ENCODE measurements at regions not wholly inside any gene's neighbourhood (a gene's known extent, or its start where the extent isn't known, plus 50 kb on each side); places are given as distances from the start of the nearest gene placed in this dataset.
"Not testable (repeated sequence)": the region's sequence is repeated elsewhere in the genome, so short reads cannot be mapped to it uniquely, and the experiment has no call there.

GRCh38 chr2:234411793-234412192 lies 85.1 kb downstream of the ARL4C start:
- in situ Hi-C loops (cut with HindIII; ENCODE audit: low pct_ligation_motif_present, low pct_unique_long_range_greater_than_20kb, low sequenced_read_pairs) = no loop called here
- no peak for DNase-seq

- no peak for DNase-seq
- in situ Hi-C loops (cut with HindIII; ENCODE audit: low pct_ligation_motif_present, low pct_unique_long_range_greater_than_20kb, low sequenced_read_pairs) = no loop called here
Measured at GRCh38 chr2:234410526-234410925, 86.4 kb downstream of the ARL4C start.

DNA sequence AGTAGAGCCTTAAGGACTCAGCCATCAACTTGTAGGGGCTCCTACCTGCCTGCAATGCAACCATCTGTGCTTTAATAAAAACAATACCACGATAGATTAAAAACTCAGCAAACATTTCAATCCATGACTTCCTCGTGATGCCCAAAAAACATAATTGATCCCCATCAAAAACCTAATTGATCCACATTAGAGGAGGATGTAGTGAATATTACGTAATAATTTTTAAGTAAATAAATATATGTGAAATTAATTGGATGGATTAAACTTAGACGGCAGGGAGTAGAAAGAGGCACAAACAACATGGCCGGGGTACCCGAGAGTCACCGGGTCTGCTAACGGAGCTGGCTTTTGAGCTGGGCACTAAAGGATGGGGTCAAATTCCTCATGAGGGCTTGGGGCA lies 87.3 kb downstream of the ARL4C start:
- in situ Hi-C loops (cut with HindIII; ENCODE audit: low pct_ligation_motif_present, low pct_unique_long_range_greater_than_20kb, low sequenced_read_pairs) = no loop called here
- DNase-seq = no peak

DNA sequence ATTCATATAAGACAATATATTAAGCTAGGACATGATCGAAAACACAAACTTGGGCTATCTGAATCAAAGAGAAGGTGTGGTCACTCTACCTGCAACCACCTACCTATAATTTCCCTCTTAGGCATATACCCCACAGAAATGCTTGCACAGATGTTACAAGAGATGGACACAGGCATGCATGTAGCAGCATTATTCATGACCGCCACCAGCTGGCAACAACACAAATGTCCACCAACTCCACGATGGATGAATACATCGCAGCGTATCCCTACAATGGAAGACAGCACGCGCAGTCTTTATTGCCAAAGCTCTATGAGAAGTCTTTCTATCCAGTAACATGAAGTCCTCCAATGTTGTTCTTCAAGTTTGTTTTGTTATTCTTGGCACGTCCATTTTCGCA lies 90.8 kb downstream of the ARL4C start:
- in situ Hi-C loops (cut with HindIII; ENCODE audit: low pct_ligation_motif_present, low pct_unique_long_range_greater_than_20kb, low sequenced_read_pairs) = no loop called here
- DNase-seq = no peak

- in situ Hi-C loops (cut with HindIII; ENCODE audit: low pct_ligation_motif_present, low pct_unique_long_range_greater_than_20kb, low sequenced_read_pairs) = no loop called here
- DNase-seq = no peak
Measured at GRCh38 chr2:234405462-234405861, 91.4 kb downstream of the ARL4C start.

DNA sequence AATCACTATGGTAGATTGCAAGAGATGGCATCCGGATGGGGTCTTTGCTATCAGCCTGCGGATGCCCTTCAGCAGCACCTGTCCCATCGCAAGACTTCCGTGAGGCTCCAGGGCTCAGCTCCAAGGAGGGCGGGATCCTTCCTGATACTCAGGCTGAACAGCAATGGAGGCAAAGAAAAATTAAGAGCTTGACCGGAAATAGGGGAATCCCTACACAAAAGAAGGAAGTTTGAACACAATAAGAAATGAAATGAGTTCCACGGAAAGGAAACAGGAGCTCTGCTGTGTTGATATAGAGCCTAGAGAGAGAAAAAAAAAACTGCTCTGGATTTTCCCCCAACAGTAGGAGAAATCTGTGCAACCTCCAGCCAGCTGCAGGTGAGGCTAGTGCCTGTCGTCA lies 91.9 kb downstream of the ARL4C start:
- in situ Hi-C loops (cut with HindIII; ENCODE audit: low pct_ligation_motif_present, low pct_unique_long_range_greater_than_20kb, low sequenced_read_pairs) = no loop called here
- no peak for DNase-seq

GRCh38 chr2:234403751-234404150 lies 93.1 kb downstream of the ARL4C start:
- in situ Hi-C loops (cut with HindIII; ENCODE audit: low pct_ligation_motif_present, low pct_unique_long_range_greater_than_20kb, low sequenced_read_pairs) = no loop called here
- DNase-seq = no peak

GRCh38 chr2:234403074-234403473 lies 93.8 kb downstream of the ARL4C start:
- in situ Hi-C loops (cut with HindIII; ENCODE audit: low pct_ligation_motif_present, low pct_unique_long_range_greater_than_20kb, low sequenced_read_pairs) = no loop called here
- no peak for DNase-seq

DNA sequence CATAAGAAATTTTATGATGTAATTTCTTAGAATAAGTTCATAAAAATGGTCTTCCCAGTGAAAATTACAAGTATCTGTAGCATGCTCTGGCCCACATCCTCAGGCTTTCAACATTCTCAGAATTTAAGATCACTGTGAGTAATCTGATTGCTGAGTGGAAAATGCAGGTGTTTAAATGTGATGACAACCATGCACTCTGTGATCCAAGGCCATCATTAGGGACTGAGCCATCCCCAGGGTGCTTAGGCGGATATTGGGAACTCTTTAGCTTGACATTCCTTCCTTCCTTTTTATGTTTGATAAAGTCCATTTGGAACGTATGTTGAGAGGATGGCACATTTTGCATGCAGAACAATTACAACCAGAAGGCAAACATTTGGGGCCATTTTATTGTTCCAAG lies 95.5 kb downstream of the ARL4C start:
- in situ Hi-C loops (cut with HindIII; ENCODE audit: low pct_ligation_motif_present, low pct_unique_long_range_greater_than_20kb, low sequenced_read_pairs) = no loop called here
- no peak for DNase-seq

- DNase-seq = no peak
- in situ Hi-C loops (cut with HindIII; ENCODE audit: low pct_ligation_motif_present, low pct_unique_long_range_greater_than_20kb, low sequenced_read_pairs) = no loop called here
Measured at GRCh38 chr2:234399451-234400246, 97.2 kb downstream of the ARL4C start.

GRCh38 chr2:234398531-234398930 lies 98.3 kb downstream of the ARL4C start:
- DNase-seq = no peak
- in situ Hi-C loops (cut with HindIII; ENCODE audit: low pct_ligation_motif_present, low pct_unique_long_range_greater_than_20kb, low sequenced_read_pairs) = no loop called here

- DNase-seq = no peak
Measured at GRCh38 chr2:234395891-234396420, 100.9 kb downstream of the ARL4C start.

DNA sequence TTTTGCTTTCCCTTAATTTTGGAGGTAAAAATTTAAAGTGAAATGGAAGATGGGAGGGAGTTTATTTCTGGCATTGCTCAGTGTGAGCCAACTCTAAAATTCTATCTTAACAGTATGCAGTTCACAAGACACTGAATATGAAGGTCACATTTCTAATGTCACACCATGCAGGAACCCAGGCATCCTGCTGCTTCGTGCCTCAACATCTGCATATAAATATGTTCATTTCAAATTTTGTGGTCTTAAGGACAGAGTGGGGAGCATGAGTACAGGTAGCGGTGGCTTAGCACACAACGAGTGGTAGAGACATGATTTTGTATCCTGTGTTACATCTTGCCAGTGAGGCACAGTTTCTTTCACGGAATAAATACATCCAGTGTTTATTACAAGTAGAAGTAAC lies 102.4 kb downstream of the ARL4C start:
- in situ Hi-C loops (cut with HindIII; ENCODE audit: low pct_ligation_motif_present, low pct_unique_long_range_greater_than_20kb, low sequenced_read_pairs) = no loop called here

More at GRCh38 chr2:234395891-234396420, 100.9 kb downstream of the ARL4C start:
- in situ Hi-C loops (cut with HindIII; ENCODE audit: low pct_ligation_motif_present, low pct_unique_long_range_greater_than_20kb, low sequenced_read_pairs) = no loop called here

GRCh38 chr2:234393354-234393753 lies 103.5 kb downstream of the ARL4C start:
- in situ Hi-C loops (cut with HindIII; ENCODE audit: low pct_ligation_motif_present, low pct_unique_long_range_greater_than_20kb, low sequenced_read_pairs) = no loop called here
- no peak for DNase-seq

More for the DNA sequence above, 102.4 kb downstream of the ARL4C start:
- DNase-seq = no peak

GRCh38 chr2:234392041-234392615 lies 104.8 kb downstream of the ARL4C start:
- DNase-seq = no peak
- in situ Hi-C loops (cut with HindIII; ENCODE audit: low pct_ligation_motif_present, low pct_unique_long_range_greater_than_20kb, low sequenced_read_pairs) = no loop called here

DNA sequence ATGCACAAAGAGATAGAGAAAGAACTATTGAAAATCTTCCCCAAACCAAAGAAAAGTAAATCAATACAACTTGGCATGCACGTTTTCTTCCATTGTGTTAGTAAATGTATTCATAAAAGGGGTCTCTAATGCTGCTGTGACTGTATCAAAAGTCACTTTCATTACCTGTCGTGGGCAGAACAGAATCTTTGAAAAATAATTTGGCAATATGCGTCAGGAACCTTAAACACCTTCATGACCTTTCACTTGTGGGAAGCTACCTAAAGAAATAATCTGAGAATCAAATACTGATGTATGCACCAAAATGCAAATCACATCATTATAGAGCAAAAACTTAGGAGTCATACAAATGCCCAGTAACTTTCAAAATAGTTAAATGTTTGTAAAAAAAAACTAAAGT lies 105.3 kb downstream of the ARL4C start:
- DNase-seq = no peak
- in situ Hi-C loops (cut with HindIII; ENCODE audit: low pct_ligation_motif_present, low pct_unique_long_range_greater_than_20kb, low sequenced_read_pairs) = no loop called here

DNA sequence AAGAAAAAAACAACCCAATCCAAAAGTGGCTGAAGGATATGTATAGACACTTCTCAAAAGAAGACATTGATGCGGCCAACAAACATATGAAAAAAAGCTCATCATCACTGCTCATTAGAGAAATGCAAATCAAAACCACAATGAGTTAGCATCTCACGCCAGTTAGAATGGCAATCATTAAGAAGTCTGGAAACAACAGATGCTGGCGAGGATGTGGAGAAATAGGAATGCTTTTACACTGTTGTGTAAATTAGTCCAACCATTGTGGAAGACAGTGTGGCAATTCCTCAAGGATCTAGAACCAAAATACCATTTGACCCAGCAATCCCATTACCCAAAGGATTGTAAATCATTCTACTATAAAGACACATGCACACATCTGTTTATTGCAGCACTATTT lies 107.2 kb downstream of the ARL4C start:
- in situ Hi-C loops (cut with HindIII; ENCODE audit: low pct_ligation_motif_present, low pct_unique_long_range_greater_than_20kb, low sequenced_read_pairs); DNase-seq: not testable (repeated sequence)

DNA sequence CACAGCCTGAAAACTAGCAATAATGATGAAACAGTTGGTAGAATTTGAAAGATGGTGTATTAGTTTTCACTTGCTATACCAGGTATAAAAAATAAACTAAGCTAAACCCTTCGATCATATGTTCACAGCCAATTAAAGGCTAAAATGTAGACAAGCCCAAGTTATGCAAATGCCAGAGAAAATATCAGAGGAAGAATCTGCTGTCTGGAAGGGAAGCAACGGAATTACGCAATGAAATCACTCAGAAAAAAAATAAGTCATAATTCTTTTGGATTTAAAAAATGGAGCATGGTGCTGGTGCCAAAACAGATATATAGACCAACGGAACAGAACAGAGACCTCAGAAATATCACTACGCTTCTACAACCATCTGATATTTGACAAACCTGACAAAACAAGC lies 108.3 kb downstream of the ARL4C start:
- no peak for DNase-seq
- in situ Hi-C loops (cut with HindIII; ENCODE audit: low pct_ligation_motif_present, low pct_unique_long_range_greater_than_20kb, low sequenced_read_pairs) = no loop called here

DNA sequence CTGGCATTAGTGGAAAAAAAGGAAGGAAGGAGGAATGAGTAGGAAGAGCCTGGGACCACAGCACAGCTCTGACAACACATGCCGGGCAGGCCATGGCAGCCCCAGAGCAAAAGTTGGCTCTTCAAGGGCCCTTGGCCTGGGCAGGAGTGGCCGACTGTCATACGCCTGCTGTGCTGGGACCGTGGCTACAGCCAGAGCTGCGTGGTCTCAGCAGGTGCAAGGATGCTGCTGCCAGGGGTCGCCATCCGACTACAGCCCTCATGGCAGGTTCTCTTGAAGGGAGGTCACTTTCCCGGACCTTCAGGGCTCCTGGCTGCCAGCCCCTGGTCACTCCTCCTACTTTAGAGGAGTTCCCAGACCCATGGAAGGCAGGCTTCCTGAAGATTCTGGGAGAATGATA lies 109.9 kb downstream of the ARL4C start:
- in situ Hi-C loops (cut with HindIII; ENCODE audit: low pct_ligation_motif_present, low pct_unique_long_range_greater_than_20kb, low sequenced_read_pairs) = no loop called here
- no peak for DNase-seq

DNA sequence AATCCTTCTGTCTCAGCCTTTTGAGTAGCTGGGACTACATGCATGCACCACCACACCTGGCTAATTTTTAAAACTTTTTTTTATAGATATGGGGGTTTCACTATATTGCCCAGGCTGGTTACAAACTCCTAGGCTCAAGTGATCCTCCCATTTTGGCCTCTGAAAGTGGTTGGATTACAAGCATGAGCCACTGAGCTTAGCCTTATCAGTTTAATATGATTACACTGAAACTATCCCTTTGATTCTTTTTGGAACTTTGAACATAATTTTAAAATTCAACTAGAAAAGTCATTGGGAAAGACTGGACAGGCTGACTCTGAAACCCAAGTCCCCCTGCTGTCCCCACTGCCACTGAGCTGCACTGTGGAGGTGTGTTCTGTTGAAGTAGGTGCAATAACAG lies 114.8 kb downstream of the ARL4C start:
- in situ Hi-C loops (cut with HindIII; ENCODE audit: low pct_ligation_motif_present, low pct_unique_long_range_greater_than_20kb, low sequenced_read_pairs) = no loop called here
- no peak for DNase-seq
